Panc1 (cell line): ENCODE measurements at regions not wholly inside any gene's neighbourhood (a gene's known extent, or its start where the extent isn't known, plus 50 kb on each side); places are given as distances from the start of the nearest gene placed in this dataset.

ENCODE experiments used
- ATAC-seq: fragments of 200-7000 bp; cut with Tn5 transposase; 2 replicates; pipeline ENCODE4 v1.9.1; 2020; ENCODE audit warnings: mild to moderate bottlenecking, moderate library complexity
- BruUV-seq: library from RNA; stranded (reverse); fragments of 400-500 nt; replicated peaks from 2 replicates; lab custom pipeline; 2021; lab: Mats Ljungman, UMichigan
- CTCF ChIA-PET: fragments of 300-600 bp; sonication (Branson Sonifier 250); formaldehyde crosslinking; loops from one replicate; lab custom pipeline; 2022; ENCODE audit warnings: antibody characterized with exemption; lab: Charles Lee
- POLR2A ChIA-PET: fragments of 300-600 bp; sonication (Branson Sonifier 250); formaldehyde crosslinking; loops from one replicate; lab custom pipeline; 2022; ENCODE audit warnings: antibody characterized with exemption; lab: Charles Lee
- DNase-seq: peaks from one replicate; pipeline ENCODE4 v3.0.0-alpha.2; 2010; ENCODE audit warnings: low read depth, low spot score
- H3K27ac ChIP-seq: 2 replicates; pipeline ENCODE4 v1.5.1; 2011; ENCODE audit warnings: mild to moderate bottlenecking, low read length, inconsistent platforms
- H3K27me3 ChIP-seq: fragments of 200-500 bp; sonication (Bioruptor generic); 2 replicates; pipeline ENCODE4 v1.6.0; 2014; ENCODE audit warnings: low read length, inconsistent platforms; ENCODE audit not compliant: control insufficient read depth, insufficient read depth
- H3K36me3 ChIP-seq: fragments of 200-500 bp; sonication (Bioruptor generic); 2 replicates; pipeline ENCODE4 v1.5.1; 2014; ENCODE audit warnings: inconsistent platforms, mild to moderate bottlenecking, low read length, moderate library complexity; ENCODE audit not compliant: control insufficient read depth, insufficient read depth
- H3K4me1 ChIP-seq: 2 replicates; pipeline ENCODE4 v1.5.1; 2011; ENCODE audit warnings: inconsistent platforms, mild to moderate bottlenecking, low read length, moderate library complexity; ENCODE audit not compliant: control insufficient read depth, insufficient read depth
- H3K4me3 ChIP-seq, 2 experiments: 2 replicates each; pipeline ENCODE4 v1.5.1; 2011 to 2012; ENCODE audit warnings: low read depth in 2 of 2, low read length in 2 of 2, mild to moderate bottlenecking in 2 of 2, inconsistent platforms in 1 of 2, moderate library complexity in 1 of 2
- H3K9me3 ChIP-seq: fragments of 200-500 bp; sonication (Bioruptor generic); 2 replicates; pipeline ENCODE4 v1.5.1; 2014; ENCODE audit warnings: low read depth, mild to moderate bottlenecking, inconsistent platforms, low read length, moderate library complexity; ENCODE audit not compliant: control insufficient read depth, insufficient read depth
- CTCF ChIP-seq: fragments of 450-650 bp; IDR thresholded peaks from 2 replicates; pipeline ENCODE4 v1.5.1; 2017; ENCODE audit warnings: mild to moderate bottlenecking
- POLR2AphosphoS5 ChIP-seq: IDR thresholded peaks from 2 replicates; pipeline ENCODE4 v1.6.1; 2012; ENCODE audit warnings: mild to moderate bottlenecking, low read depth, low read length, moderate library complexity
- REST ChIP-seq, 2 experiments: IDR thresholded peaks; 2 replicates each; pipeline ENCODE4 v1.6.1; 2011 to 2012; ENCODE audit warnings: low read depth in 2 of 2, control low read depth in 1 of 2, low read length in 1 of 2, mild to moderate bottlenecking in 1 of 2, moderate library complexity in 1 of 2; ENCODE audit not compliant: insufficient read depth in 1 of 2
- SIN3A ChIP-seq: IDR thresholded peaks from 2 replicates; pipeline ENCODE4 v1.6.1; 2012; ENCODE audit warnings: low read depth, mild to moderate bottlenecking, low read length, moderate library complexity, borderline replicate concordance; ENCODE audit not compliant: insufficient read depth
- TCF7L2 ChIP-seq: IDR thresholded peaks from 2 replicates; pipeline ENCODE4 v1.6.1; 2011; ENCODE audit warnings: mild to moderate bottlenecking, low read depth, low read length, inconsistent platforms
- in situ Hi-C: cut with HindIII; loops from 2 replicates; pipeline ENCODE4 v1.10.0; 2016; ENCODE audit warnings: low sequenced_read_pairs, low pct_unique_long_range_greater_than_20kb
- intact Hi-C: fragments of 100-400 bp; cut with micrococcal nuclease; formaldehyde crosslinking; loops from one replicate; pipeline ENCODE4 v1.10.0; 2022; ENCODE audit not compliant: unreplicated experiment

- ChIA-PET CTCF (no interaction called here), POLR2A (no interaction called here)
- no peaks in the 10 kb centered on the region for H3K36me3 ChIP-seq
Observed at GRCh38 chr13:63979951-63980350, 2564.3 kb upstream of the PCDH20 start.

GRCh38 chr13:63972328-63972727, 2556.7 kb upstream of the PCDH20 start:
- no peak overlapping the region for H3K27ac ChIP-seq
- TF ChIP-seq SIN3A (no peak), CTCF (no peak), REST (IDR thresholded peaks at IDR 0.05; ENCODE audit: insufficient read depth in 1 of 2, low read depth in 2 of 2, low read length in 1 of 2) (no peak), POLR2AphosphoS5 (no peak), TCF7L2 (no peak)
- ChIA-PET CTCF (no interaction called here), POLR2A (no interaction called here)
- no peaks in the 10 kb centered on the region for H3K36me3 ChIP-seq
- ATAC-seq (no peak), DNase-seq (no peak)
- H3K27me3 ChIP-seq = no peaks in the 10 kb centered on the region
- in situ Hi-C loops = no loop called here
- no peaks in the 10 kb centered on the region for H3K9me3 ChIP-seq
- H3K4me1 ChIP-seq = no peaks in the 10 kb centered on the region
- intact Hi-C loops = no loop called here
- no peak overlapping the region for H3K4me3 ChIP-seq
- no TSS peak for BruUV-seq

More at GRCh38 chr13:63979951-63980350, 2564.3 kb upstream of the PCDH20 start:
- H3K9me3 ChIP-seq = no peaks in the 10 kb centered on the region
- DNase-seq (no peak), ATAC-seq (no peak)
- TF ChIP-seq CTCF = no peak
- no peak for TF ChIP-seq REST (IDR thresholded peaks at IDR 0.05; ENCODE audit: insufficient read depth in 1 of 2, low read depth in 2 of 2, low read length in 1 of 2)
- no peak for TF ChIP-seq TCF7L2
- no peak for TF ChIP-seq SIN3A
- TF ChIP-seq POLR2AphosphoS5 = no peak
- no peaks in the 10 kb centered on the region for H3K4me1 ChIP-seq
- BruUV-seq = no TSS peak
- in situ Hi-C loops = no loop called here
- H3K27ac ChIP-seq = no peak overlapping the region
- intact Hi-C loops = no loop called here
- H3K4me3 ChIP-seq = no peak overlapping the region
- H3K27me3 ChIP-seq = no peaks in the 10 kb centered on the region
